HG03064 (cell line): ENCODE measurements at regions not wholly inside any gene's neighbourhood (a gene's known extent, or its start where the extent isn't known, plus 50 kb on each side); places are given as distances from the start of the nearest gene placed in this dataset.

Experiments used
- ATAC-seq: cut with Tn5 transposase; IDR thresholded peaks from one replicate; pipeline ENCODE4 v1.9.1; 2021; ENCODE audit warnings: low read depth; ENCODE audit not compliant: unreplicated experiment

- no peak for ATAC-seq
Observed at GRCh38 chr16:85395207-85395912, 217.8 kb upstream of the GSE1 start.

GRCh38 chr16:85395913-85396878 is 216.9 kb upstream of the GSE1 start:
- no peak for ATAC-seq

GRCh38 chr16:85396879-85397871 is 215.9 kb upstream of the GSE1 start:
- no peak for ATAC-seq

GRCh38 chr16:85398050-85398451 is 215.1 kb upstream of the GSE1 start:
- no peak for ATAC-seq

GRCh38 chr16:85398688-85399582 is 214.2 kb upstream of the GSE1 start:
- no peak for ATAC-seq

GRCh38 chr16:85399583-85400284 is 213.4 kb upstream of the GSE1 start:
- ATAC-seq: no peak

GRCh38 chr16:85400305-85401205 is 212.6 kb upstream of the GSE1 start:
- ATAC-seq: no peak

GRCh38 chr16:85401370-85401916 is 211.7 kb upstream of the GSE1 start:
- ATAC-seq: no peak

GRCh38 chr16:85401917-85402766 is 211.0 kb upstream of the GSE1 start:
- ATAC-seq: no peak

GRCh38 chr16:85402910-85403692 is 210.0 kb upstream of the GSE1 start:
- no peak for ATAC-seq

GRCh38 chr16:85403693-85404092 is 209.4 kb upstream of the GSE1 start:
- no peak for ATAC-seq

- no peak for ATAC-seq
Observed at GRCh38 chr16:85412911-85413520, 200.1 kb upstream of the GSE1 start.

GRCh38 chr16:85413691-85414663 is 199.1 kb upstream of the GSE1 start:
- no peak for ATAC-seq
